GM21423 (cell line): ENCODE measurements at regions not wholly inside any gene's neighbourhood (a gene's known extent, or its start where the extent isn't known, plus 50 kb on each side); places are given as distances from the start of the nearest gene placed in this dataset.

ENCODE experiments used
- ATAC-seq: cut with Tn5 transposase; IDR thresholded peaks from one replicate; pipeline ENCODE4 v1.9.1; 2021; ENCODE audit warnings: mild to moderate bottlenecking, moderate library complexity; ENCODE audit not compliant: unreplicated experiment

DNA sequence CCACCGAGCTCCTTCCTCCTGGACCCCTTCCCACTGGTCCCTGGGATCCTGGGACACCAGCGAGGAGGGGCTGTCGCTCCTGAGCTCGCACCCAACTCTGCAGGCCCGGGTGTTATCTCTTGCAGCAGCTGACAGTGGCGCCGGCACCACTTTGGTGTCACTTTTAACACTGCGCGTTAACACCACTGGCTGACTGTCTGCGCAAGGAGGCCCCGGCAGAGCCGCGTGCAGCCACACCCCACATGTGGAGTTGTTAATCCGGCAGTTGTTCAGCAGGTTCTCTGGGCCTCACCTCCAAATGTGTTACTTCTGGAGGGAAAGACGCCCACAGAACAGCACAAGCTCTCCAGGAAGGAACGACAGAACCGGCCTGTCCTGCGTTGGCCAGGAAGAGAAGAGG lies 155.0 kb upstream of the GLI2 start:
- ATAC-seq = no peak

DNA sequence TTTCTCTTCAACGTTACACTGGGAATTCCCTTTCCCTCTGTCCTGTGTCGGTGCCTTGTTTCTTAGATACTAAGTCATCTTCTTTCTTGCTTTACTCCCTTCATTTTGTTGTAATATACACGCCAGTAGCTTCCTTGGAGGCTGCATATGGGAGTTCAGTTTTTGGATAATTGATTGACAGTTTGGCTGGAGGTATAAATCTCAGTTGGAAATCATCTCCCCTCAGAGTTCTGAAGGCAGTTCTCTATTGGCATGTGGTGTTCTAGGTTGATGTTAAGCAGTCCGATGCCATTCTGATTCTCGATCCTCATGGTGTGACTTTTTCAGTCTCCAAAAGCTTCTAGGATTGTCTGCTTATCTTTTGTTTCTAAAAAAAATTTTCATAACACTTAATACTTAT lies 152.5 kb upstream of the GLI2 start:
- ATAC-seq = no peak

DNA sequence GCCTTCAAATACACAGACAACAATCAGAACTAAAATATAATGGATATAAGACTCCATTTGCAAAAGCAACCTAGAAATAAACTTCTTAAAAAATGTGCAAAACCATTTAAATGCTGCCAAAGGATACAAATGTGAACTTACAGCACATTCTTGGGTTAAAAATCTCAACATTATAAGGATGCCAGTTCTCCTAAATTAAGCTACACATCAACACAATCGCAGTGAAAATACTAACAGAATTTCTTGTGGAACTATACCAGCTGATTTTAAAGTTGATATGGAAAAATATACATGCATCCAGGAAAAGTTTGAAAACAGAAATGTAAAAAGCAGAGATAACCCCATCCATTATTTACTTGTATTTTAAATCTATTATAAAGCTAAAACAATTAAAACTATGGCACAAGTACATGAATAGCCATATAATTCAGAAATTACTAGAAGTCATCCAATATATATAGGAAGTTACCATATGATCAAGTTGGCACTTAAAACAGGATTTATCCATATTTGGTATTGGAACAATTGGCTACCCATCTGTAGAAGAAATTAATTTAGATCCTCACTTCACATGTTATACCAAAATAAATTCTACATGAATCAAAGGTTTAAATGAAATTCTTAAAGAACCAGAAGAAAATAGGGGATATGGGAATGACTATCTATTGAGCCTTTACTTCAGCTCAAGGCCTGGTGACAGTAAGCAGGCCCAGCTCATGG lies 151.7 kb upstream of the GLI2 start:
- ATAC-seq = no peak

DNA sequence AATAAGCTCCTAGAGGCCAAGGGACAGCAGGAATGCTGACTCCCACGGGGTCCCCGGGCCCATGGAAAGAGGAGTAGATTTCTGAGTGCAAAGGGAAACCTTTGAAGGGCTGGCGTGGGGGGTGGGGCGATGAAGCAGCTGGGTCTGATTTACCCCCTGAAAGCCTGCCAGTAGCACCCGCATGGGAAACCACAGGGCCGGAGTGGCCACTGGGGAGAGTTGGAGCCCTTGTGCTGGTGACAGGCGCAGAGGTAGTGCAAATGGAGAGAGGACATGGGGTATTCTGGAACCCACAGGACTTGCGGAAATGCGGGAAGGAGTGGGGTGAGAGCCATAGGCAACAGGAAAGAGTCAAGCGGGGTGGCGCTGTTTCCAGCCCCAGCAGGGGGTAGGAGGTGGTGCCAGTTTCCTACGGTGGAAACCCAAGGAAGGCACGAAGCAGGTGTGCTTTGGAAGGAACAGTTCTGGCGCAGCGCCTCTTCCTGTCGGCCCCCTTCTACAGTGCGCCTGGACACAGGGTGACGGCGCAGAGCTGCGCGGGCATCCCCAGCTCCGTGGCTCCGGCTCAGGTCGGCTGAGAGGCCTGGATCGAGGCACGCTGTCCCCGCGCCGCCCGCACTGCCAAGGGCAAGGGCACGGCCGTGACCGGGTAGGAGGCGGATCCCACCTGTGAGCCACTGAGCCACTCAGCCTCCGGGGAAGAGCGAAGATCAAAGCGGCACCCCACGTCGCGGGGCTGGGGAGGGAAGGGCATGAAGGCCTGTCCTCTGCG lies 149.0 kb upstream of the GLI2 start:
- no peak for ATAC-seq

DNA sequence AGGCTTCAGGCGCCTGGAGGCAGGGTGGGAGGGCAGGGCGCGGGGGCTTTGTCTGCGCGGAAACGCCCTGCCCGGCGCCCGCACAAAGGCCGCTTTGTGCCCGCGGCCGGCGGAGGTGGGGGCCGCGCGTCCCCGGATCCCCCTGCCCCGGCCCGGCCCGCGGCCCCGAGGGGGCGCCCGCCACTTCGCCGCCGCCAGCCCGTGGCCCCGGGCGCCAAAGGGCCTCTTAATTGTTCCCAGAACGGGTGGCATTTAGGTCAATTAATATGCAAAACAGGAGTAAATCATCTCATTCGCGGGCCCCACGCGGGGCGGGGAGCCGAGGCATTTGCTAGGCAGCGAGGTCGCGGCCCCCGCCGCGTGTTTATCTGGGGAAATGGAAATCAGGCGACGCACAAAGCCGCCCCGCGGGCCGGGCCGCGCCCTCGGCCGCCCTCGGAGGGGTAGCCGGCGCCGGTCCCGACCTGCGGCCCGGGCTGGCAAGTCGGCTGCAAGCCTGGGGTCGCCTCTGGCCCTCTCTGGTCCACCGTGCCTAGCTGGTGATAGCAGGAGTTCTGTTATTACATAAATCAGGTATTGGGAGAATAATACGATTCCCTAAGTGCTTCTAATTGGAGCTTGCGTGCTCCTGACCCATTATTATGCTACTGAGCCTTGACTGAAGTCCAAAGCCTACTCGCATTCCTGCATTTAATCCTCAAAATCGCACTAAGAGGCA lies 148.2 kb upstream of the GLI2 start:
- ATAC-seq = no peak

DNA sequence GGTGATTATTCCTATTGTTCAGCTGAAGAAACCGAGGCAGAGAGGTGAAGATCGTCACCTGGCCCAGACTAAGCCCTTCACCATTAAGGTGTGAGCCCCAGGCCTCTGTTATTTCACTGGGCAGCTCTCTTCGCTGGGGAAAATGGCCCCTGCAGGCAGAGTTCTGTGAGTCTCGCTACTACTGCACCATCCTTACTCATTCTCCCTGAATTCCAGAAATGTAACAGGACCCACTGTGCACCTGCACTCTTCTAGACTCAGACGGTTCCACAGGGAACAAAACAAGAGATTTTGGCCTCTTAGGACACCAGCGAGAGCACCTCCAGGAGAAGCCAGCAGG lies 147.7 kb upstream of the GLI2 start:
- ATAC-seq = no peak

DNA sequence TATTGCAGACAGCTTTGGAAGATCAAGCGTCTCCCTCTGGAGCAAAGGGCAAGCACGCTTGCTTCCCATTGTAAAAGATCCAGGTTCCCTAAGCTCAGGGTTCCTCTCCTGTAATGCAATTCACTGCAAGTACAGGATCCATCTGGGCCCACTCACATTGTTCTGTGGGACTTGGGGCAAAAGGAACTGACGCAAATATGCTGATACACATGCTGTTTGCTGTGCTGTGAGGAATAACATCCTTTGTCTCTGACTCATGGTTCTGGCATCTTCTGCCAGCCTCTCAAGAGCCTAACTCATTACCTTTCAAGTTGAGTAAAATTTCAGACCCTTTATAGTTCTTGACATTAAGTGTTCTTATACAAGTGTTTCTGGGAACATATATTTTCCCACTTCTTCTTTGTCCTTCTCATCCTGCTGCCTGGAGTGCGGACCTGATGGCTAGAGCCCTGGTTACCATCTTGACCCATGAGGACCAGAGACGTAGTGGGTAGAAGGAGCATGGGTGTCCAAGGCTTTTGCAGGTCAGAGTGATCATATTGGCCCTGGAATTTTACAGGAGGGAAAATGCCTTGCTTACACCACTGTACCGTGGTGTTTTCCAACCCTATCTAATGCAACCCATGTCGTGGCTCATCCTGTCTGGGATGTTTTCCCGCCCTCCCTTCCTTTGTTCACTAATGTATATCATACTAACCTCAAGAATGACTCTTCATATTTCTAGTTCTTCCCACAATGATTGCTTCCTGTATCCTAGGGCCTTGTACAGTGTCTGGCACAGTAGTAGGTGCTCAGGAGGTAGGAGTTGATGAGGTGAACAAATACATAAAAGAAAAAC lies 145.7 kb upstream of the GLI2 start:
- no peak for ATAC-seq

DNA sequence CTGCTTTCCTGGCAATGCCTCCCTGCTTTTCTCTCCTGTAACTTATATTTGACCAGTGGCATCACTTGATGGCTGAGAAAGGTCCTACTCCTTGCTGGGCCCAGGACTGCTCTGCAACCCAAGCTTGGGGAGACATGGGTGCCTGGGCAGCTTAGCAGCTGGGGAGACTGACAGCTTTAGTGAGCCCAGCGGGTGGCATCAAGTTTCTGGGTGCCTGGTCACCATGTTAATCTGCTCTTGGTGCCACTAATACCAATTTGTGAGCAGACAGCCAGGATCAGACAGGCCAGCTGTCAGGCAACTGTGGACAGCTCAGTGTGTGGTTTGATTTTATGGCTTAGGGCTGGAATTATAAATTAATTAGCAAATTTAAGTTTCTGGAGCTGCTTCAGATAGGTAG lies 144.8 kb upstream of the GLI2 start:
- ATAC-seq = no peak

DNA sequence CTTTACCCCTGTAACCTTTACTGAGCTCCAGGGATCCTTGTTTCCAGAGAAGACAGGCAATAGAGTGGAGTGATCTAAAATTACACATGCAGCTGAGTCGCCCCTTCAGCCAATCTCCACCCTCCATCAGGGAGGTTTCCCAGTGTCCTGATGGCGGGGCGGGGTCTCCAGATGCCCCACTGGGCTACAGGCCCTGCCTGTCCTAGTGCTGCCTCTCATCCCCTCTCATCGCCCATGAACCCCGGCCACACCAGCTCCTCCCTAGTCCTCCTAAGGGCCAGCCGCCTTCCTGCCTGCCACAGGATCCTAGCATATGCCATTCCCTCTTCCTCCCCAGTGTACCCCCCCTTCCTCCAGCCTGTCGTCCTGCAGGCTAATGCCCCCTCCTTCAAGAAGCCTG lies 144.1 kb upstream of the GLI2 start:
- no peak for ATAC-seq

DNA sequence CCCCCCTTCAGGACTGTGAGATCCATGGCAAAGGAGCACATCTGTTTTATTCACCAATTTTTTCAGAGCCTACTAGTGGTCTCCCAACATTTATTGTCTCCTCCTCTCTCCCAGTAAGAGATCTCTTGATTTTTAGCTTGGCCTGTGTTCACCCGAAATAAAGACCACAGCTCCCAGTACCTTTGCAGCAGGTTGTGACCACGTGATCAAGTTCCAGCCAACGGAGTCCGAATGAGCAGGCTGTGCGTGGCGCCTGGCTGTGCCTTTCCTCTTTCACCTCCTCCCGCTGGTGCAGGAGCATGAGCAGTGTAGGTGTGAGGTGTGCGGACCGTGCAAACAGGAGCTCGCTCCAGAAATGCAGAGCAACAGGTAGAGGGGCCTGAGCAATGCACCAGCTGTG lies 143.6 kb upstream of the GLI2 start:
- ATAC-seq = no peak

DNA sequence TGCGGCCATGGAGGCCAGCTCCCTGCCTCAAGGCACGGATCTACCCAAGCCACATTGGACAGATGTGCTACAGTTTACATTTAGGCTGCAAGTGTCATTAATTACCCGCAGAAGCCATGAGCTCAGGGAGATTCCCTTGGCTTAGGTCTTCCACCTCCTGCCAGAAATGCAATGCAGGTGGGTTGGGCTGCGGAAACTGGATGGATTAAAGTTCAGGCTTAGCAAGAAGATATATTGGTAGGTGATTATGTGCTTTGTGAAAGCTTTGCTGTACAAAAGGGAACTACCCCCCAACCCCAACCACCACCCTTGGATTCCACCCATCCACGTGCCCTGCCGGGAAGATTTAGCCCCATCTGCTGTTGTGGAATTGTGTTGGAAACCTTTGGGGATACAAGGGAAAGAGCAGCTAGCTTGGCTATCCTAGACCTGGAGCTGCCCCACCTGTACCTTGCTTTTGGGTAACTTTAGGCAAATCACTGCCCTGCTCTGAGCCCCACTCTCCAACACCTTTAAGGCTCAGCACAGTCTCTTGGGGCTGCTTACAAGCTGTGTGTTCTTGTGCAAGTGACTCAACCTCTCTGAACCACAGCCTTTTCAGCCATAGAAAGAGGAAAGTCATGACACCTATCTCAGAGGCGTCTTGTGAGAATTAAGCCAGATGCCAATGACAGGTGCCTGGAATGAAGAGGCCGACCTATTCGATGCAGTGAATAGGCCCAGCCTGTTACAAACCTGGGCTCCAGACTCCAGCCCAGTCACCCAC lies 141.6 kb upstream of the GLI2 start:
- ATAC-seq = no peak

DNA sequence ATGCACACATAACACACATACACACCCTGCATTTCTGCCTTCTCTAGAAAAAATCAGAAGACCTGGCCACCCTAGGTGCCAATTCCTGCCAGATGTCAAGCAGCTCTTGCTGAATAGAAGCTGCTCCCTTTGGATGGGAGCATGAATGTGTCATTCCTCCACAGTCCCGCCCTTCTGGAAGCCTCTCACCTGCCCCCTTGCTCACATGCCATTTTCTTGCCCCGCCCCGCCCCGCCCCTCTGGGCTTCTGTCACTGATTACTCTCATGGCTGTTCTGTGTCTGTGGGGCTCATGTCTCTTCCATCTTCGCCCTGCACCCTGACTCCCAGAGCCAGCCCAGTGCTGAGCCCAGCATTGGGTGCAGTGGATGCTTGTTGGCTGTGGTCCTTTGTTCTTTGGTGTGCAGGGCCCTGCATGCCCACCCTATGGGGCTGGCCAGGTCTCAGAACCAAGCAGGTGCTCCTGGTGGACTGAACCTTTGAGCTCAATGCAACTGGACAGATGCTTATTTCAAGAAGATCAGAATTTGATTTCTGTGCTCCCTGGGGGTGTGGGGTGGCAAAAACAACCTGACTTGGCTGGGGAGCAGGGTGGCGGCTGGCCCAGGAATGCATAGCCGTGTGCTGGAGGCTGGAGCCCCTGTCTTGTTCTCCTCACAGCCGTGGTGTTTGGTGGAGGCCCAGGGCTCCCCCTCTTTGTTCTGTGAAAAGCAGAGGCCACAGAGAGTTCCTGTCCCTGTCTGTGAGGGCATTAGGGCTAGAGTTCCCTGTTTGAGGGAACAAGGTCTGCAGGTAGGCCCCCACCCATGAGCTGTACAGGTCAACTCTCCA lies 140.6 kb upstream of the GLI2 start:
- ATAC-seq = no peak

DNA sequence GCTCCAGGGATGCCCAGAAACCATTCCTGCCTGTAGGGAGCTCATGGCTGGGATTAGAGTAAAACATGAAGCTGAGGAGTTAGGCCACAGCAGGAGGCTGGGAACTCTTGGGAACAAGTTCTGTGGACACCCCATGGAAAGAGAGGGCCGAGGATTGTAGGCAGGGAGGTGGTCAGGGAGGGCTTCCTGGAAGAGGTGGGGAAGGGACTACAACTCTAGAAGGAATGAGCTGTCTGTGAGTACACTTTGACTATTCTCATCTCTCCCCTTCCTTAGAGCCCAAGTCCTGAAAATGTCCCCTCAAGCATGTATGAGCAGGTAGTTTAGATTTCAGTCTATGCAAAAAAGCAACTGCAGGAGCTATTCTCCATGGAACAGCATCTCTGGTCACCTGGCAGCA lies 139.9 kb upstream of the GLI2 start:
- no peak for ATAC-seq

DNA sequence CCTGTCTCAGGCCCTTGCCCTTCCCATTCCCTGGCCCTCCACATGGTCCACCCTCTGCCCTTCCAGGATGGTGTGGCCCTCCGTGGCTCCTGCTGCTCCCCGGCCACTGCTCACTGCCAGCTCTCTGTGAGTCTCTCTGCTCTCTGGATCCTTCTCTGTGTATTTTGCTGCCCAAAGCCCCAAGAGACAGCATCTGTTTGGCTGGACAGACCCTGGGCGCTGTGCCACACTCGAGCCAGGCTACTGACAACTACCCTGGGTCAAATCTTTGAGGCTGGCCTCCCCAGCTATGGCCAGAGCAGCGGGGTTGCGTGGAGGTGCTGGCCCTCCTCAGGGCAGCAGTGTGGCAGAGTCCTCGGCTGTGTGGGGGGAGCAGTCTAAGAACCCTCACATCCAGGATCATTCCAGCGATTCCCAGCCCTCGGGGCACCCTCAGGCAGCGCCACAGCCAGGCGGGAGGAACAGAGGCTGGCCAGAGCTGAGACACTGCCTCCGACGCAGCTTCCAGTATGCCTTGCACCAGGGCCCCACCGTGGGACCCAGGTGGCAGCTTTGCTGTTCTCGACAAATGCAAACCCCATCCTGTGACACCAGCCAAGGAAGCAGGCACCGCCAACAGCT lies 139.4 kb upstream of the GLI2 start:
- no peak for ATAC-seq

DNA sequence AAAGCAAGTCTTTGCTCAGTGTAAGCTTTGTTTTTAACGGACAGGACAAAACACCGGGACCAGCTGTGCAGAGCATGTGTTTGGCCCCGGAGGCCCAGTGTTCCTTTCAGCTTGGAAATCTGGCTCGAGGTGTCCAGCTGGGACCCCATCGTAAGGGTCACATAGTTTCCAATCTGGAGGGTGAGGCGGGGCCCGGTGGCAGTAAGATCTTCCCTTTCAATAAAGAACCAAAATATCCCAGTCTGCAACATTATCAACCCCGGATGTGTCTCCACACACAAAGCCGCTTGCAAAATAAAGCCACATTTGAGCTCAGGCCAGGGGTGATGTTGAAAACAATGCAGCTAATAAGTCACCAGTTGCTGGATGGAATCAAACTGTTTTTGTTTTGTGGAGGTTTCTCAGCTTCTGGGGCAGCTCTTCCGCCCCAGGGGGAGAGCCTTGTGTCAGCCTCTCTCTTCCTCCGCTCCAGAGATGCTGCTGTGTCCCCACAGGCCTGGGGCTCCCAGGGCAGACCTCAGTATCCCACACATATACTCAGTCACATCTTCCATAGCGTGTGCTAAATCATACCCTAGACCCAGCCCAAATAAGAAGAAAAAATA lies 138.6 kb upstream of the GLI2 start:
- no peak for ATAC-seq

DNA sequence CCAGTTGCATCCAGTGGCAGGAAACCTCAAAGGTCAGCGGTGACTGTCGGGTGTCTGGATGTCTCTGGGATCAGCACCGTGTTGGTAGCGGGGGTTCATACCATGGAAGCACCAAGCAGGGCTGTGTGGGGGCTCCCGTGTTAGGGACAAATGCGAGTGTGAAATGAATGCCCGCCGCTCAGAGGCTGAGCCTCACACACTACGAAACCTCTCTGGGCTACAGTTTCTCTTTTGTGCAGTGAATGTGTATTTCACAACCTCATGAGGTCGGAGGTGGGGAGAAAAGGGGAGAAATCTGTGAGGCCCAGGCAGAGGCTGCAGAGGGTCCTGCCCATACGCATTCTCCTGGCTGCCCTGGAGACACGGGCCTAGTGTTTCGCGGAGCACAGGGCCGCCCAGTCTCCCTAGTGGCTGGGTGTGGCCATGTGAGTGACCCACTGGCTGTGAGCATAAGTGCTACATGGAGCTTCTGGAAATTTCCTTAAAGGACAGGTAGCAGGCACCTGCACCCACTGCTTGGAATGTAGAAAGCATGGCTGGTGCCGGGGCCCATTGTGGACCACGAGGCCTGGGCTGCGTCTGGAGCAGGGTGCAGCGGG lies 138.0 kb upstream of the GLI2 start:
- ATAC-seq = no peak

DNA sequence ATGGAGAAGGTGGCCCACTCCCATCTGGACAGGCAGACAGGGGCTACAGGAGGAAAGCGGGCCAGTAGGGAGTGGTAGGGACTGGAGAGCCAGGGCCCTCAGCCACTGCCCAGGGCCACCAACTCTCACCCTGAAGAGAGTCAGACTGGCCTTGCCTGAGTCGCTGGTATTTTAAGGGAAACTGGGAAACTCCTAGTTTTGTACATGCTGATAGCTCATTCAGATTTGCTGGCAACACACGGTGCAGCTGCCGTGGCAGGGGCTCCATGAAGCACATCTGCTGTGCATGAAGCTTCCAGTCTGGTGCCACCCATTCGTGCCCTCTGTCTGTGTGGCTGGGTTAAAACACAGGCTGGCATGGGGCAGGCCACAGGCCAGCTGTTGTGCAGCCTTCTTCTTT lies 137.3 kb upstream of the GLI2 start:
- ATAC-seq = no peak

DNA sequence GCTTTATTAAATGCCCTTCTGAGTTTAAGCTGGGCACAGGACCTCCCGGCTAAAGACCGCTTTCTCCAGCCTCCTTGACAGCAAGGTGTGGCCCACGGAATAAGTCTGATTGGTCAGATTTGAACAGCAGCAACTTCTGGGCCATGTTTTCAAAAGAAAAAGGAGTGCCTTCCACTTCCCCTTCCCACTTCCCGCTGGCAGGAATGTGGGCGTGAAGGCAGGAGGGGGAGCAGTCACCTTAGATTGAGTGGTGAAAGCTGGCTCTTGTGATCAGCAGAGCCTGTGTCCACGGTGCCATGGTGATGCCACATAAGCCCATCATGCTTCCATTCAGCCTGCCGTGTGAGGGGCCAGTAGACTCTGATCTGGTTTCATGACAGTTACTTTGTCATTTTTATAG lies 136.6 kb upstream of the GLI2 start:
- no peak for ATAC-seq
